WERI-Rb-1 (cell line): ENCODE measurements at regions not wholly inside any gene's neighbourhood (a gene's known extent, or its start where the extent isn't known, plus 50 kb on each side); places are given as distances from the start of the nearest gene placed in this dataset.
"Not testable (repeated sequence)": the region's sequence is repeated elsewhere in the genome, so short reads cannot be mapped to it uniquely, and the experiment has no call there.

Experiments used
- DNase-seq: peaks from one replicate; pipeline ENCODE4 v3.0.0-alpha.2; 2020
- H3K27ac ChIP-seq: fragments of 250-450 bp; sonication (Bioruptor Pico); 2 replicates; pipeline ENCODE4 v1.5.1; 2020; ENCODE audit warnings: mild to moderate bottlenecking, moderate library complexity
- H3K27me3 ChIP-seq: fragments of 250-450 bp; sonication (Bioruptor Pico); 2 replicates; pipeline ENCODE4 v1.5.1; 2021; ENCODE audit warnings: mild to moderate bottlenecking, low read depth, moderate library complexity; ENCODE audit not compliant: insufficient read depth, severe bottlenecking
- H3K36me3 ChIP-seq: fragments of 250-450 bp; sonication (Bioruptor Pico); 2 replicates; pipeline ENCODE4 v1.5.1; 2020; ENCODE audit warnings: mild to moderate bottlenecking, moderate library complexity
- H3K4me3 ChIP-seq: 2 replicates; pipeline ENCODE4 v1.5.1; 2011; ENCODE audit warnings: low read depth, mild to moderate bottlenecking, control low read depth, low read length
- H3K9me3 ChIP-seq: fragments of 250-450 bp; sonication (Bioruptor Pico); 2 replicates; pipeline ENCODE4 v1.5.1; 2021; ENCODE audit warnings: mild to moderate bottlenecking, moderate library complexity; ENCODE audit not compliant: severe bottlenecking
- CTCF ChIP-seq: IDR thresholded peaks from 2 replicates; pipeline ENCODE4 v1.5.1; 2011; ENCODE audit warnings: low read depth, mild to moderate bottlenecking, control low read depth, inconsistent platforms, low read length

- no peaks in the 10 kb centered on the region for H3K27me3 ChIP-seq
- no peak for TF ChIP-seq CTCF
- no peaks in the 10 kb centered on the region for H3K9me3 ChIP-seq
- no peak overlapping the region for H3K4me3 ChIP-seq
- no peak for DNase-seq
- H3K36me3 ChIP-seq: no peaks in the 10 kb centered on the region
- no peak overlapping the region for H3K27ac ChIP-seq
These were observed 262.9 kb upstream of the MAP2 start for GRCh38 chr2:209160800-209161588.

- no peak for TF ChIP-seq CTCF
- Histone ChIP-seq H3K27ac (no peak overlapping the region), H3K36me3 (no peaks in the 10 kb centered on the region), H3K9me3 (no peaks in the 10 kb centered on the region), H3K4me3 (no peak overlapping the region), H3K27me3 (no peaks in the 10 kb centered on the region)
- no peak for DNase-seq
These were observed 261.7 kb upstream of the MAP2 start for GRCh38 chr2:209162129-209162528.

- Histone ChIP-seq H3K27ac (no peak overlapping the region), H3K4me3 (no peak overlapping the region), H3K27me3 (no peaks in the 10 kb centered on the region), H3K9me3 (no peaks in the 10 kb centered on the region), H3K36me3 (no peaks in the 10 kb centered on the region)
- no peak for DNase-seq
- TF ChIP-seq CTCF: no peak
These were observed 241.9 kb upstream of the MAP2 start for GRCh38 chr2:209181984-209182383.

GRCh38 chr2:209186886-209187285 is 237.0 kb upstream of the MAP2 start:
- not testable (repeated sequence) for H3K27ac ChIP-seq, DNase-seq, H3K4me3 ChIP-seq

GRCh38 chr2:209189893-209190292 is 234.0 kb upstream of the MAP2 start:
- no peaks in the 10 kb centered on the region for H3K36me3 ChIP-seq
- H3K9me3 ChIP-seq: no peaks in the 10 kb centered on the region
- no peak for TF ChIP-seq CTCF
- no peaks in the 10 kb centered on the region for H3K27me3 ChIP-seq
- no peak overlapping the region for H3K27ac ChIP-seq
- no peak for DNase-seq
- no peak overlapping the region for H3K4me3 ChIP-seq

More at GRCh38 chr2:209186886-209187285, 237.0 kb upstream of the MAP2 start:
- not testable (repeated sequence) for H3K36me3 ChIP-seq, H3K27me3 ChIP-seq, H3K9me3 ChIP-seq

GRCh38 chr2:209191139-209191538 is 232.7 kb upstream of the MAP2 start:
- H3K4me3 ChIP-seq: no peak overlapping the region
- H3K9me3 ChIP-seq: no peaks in the 10 kb centered on the region
- DNase-seq: no peak
- H3K27me3 ChIP-seq: no peaks in the 10 kb centered on the region
- no peak for TF ChIP-seq CTCF
- H3K27ac ChIP-seq: no peak overlapping the region
- no peaks in the 10 kb centered on the region for H3K36me3 ChIP-seq
